NCI-H774 (cell line): ENCODE measurements at regions not wholly inside any gene's neighbourhood (a gene's known extent, or its start where the extent isn't known, plus 50 kb on each side); places are given as distances from the start of the nearest gene placed in this dataset.
"Not testable (repeated sequence)": the region's sequence is repeated elsewhere in the genome, so short reads cannot be mapped to it uniquely, and the experiment has no call there.

Experiments
- DNase-seq: peaks from one replicate; lab custom pipeline; 2025; lab: John Stamatoyannopoulos, UW

- DNase-seq = no peak
Measured at GRCh38 chr14:25699981-25700380, 650.0 kb upstream of the STXBP6 start.

GRCh38 chr14:25698111-25698510 is 648.2 kb upstream of the STXBP6 start:
- no peak for DNase-seq

- no peak for DNase-seq
Measured at GRCh38 chr14:25696176-25696575, 646.2 kb upstream of the STXBP6 start.

- no peak for DNase-seq
Measured at GRCh38 chr14:25685004-25685403, 635.1 kb upstream of the STXBP6 start.

GRCh38 chr14:25680934-25681333 is 631.0 kb upstream of the STXBP6 start:
- DNase-seq = no peak

- DNase-seq = not testable (repeated sequence)
Measured at GRCh38 chr14:25680511-25680910, 630.6 kb upstream of the STXBP6 start.

- DNase-seq = no peak
Measured at GRCh38 chr14:25677111-25677510, 627.2 kb upstream of the STXBP6 start.

- DNase-seq = no peak
Measured at GRCh38 chr14:25667387-25667786, 617.4 kb upstream of the STXBP6 start.

GRCh38 chr14:25666877-25667276 is 616.9 kb upstream of the STXBP6 start:
- DNase-seq = no peak

GRCh38 chr14:25658988-25659387 is 609.0 kb upstream of the STXBP6 start:
- no peak for DNase-seq

GRCh38 chr14:25630447-25630846 is 580.5 kb upstream of the STXBP6 start:
- DNase-seq = no peak

- DNase-seq = no peak
Measured at GRCh38 chr14:25628978-25629377, 579.0 kb upstream of the STXBP6 start.

- no peak for DNase-seq
Measured at GRCh38 chr14:25628390-25628789, 578.4 kb upstream of the STXBP6 start.

- no peak for DNase-seq
Measured at GRCh38 chr14:25626986-25627385, 577.0 kb upstream of the STXBP6 start.

- peak; percentile 39 for DNase-seq
Measured at GRCh38 chr14:25622763-25623162, 572.8 kb upstream of the STXBP6 start.

- DNase-seq = no peak
Measured at GRCh38 chr14:25620515-25620914, 570.6 kb upstream of the STXBP6 start.

- no peak for DNase-seq
Measured at GRCh38 chr14:25615174-25615573, 565.2 kb upstream of the STXBP6 start.

GRCh38 chr14:25607192-25607591 is 557.2 kb upstream of the STXBP6 start:
- no peak for DNase-seq

GRCh38 chr14:25602106-25602505 is 552.2 kb upstream of the STXBP6 start:
- DNase-seq = no peak

GRCh38 chr14:25588751-25589150 is 538.8 kb upstream of the STXBP6 start:
- no peak for DNase-seq

- DNase-seq = no peak
Measured at GRCh38 chr14:25574628-25575325, 524.8 kb upstream of the STXBP6 start.

GRCh38 chr14:25570483-25570882 is 520.5 kb upstream of the STXBP6 start:
- no peak for DNase-seq

- DNase-seq = no peak
Measured at GRCh38 chr14:25557466-25557865, 507.5 kb upstream of the STXBP6 start.

GRCh38 chr14:25552826-25553225 is 502.9 kb upstream of the STXBP6 start:
- DNase-seq = no peak
